HG03108 (cell line): ENCODE measurements at regions not wholly inside any gene's neighbourhood (a gene's known extent, or its start where the extent isn't known, plus 50 kb on each side); places are given as distances from the start of the nearest gene placed in this dataset.
"Not testable (repeated sequence)": the region's sequence is repeated elsewhere in the genome, so short reads cannot be mapped to it uniquely, and the experiment has no call there.

Experiments used
- ATAC-seq: cut with Tn5 transposase; IDR thresholded peaks from one replicate; pipeline ENCODE4 v1.9.1; 2021; ENCODE audit warnings: moderate library complexity; ENCODE audit not compliant: unreplicated experiment

DNA sequence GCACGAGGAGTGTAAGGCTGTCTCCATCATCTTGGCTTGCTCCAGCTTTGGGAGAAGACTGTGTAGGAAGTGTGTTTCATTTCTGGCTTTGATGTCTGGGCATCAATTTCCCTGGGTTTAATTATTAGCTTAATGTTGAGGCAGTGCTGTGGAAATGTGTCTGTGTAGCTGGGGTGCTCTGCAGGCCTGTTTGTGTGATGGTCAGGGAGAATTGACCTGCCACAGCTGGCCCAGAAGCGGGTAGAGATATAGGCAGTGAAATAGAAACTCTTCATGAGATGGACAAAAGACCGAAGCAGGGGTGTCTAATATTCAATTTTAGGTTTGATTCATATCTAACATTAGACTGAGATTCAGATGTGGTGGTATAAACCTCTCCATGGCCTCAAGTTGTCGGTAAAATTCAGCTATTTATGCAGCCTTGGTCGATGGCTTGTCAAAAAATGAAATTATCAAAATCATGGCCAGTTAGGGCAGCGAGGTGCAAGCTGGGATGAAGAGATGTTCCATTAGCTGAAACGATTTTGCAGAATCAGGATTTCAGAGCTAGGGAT, 95.3 kb upstream of the SNX9 start:
- ATAC-seq, result no peak

GRCh38 chr6:157728183-157728881, 94.7 kb upstream of the SNX9 start:
- ATAC-seq, result no peak

DNA sequence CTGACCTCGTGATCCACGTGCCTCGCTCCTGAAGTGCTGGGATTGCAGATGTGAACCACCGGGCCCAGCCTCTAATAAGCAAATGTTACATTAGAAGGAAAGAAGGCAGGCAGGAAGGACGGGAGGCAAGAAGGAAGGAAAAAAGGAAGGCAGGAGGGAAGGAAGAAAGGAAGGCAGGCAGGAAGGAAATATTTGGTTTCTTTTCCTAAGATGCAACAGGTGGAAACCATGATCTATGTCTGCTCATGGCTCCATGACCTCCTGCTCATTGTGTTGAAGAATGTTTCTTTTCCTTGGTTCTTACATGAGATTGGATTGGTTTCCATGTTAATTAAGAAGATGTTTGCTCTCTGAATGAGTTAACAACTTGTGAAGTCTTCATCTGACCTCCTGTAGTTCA, 91.8 kb upstream of the SNX9 start:
- ATAC-seq, result no peak

- ATAC-seq, result no peak
Observed at GRCh38 chr6:157732007-157732406, 91.0 kb upstream of the SNX9 start.

DNA sequence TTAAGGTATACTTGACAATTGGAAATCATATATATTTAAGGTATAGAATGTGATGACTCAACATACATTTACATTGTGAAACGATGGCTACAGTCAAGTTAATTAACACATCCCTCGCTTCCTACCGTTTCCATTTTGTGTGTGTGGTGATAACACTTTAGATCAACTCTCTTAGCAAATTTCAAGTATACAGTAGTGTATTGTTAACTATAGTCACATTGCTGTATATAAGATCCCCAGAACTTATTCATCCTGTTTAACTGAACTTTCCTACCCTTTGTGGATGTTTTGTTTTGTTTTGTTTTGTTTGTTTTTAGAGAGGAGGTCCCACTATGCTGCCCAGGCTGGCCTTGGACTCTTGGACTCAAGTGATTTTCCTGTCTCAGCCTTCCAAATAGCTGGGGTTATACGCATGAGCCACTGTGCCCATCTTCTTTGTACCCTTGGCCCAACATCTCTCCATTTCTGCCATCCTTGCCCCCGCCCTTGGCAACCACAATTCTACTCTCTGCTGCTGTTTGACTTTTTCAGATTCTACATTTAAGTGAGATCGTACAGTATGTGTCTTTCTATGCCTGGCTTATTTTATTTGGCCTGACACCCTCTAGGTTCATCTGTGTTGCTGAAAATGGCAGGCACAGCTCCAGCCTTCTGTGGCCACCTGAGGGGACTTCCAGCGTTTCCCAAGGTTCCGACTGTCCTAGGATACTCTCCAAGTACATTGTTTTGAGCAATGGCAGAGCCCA, 90.5 kb upstream of the SNX9 start:
- no peak for ATAC-seq

DNA sequence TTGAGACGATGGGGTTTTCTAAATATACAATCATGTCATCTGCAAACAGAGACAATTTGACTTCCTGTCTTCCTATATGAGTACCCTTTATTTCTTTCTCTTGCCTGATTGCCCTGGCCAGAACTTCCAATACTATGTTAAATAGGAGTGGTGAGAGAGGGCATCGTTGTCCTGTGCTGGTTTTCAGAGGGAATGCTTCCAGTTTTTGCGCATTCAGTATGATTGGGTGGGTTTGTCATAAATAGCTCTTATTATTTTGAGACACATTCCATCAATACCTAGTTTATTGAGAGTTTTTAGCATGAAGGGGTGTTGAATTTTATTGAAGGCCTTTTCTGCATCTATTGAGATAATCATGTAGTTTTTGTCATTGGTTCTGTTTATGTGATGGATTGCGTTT, 86.5 kb upstream of the SNX9 start:
- not testable (repeated sequence) for ATAC-seq

DNA sequence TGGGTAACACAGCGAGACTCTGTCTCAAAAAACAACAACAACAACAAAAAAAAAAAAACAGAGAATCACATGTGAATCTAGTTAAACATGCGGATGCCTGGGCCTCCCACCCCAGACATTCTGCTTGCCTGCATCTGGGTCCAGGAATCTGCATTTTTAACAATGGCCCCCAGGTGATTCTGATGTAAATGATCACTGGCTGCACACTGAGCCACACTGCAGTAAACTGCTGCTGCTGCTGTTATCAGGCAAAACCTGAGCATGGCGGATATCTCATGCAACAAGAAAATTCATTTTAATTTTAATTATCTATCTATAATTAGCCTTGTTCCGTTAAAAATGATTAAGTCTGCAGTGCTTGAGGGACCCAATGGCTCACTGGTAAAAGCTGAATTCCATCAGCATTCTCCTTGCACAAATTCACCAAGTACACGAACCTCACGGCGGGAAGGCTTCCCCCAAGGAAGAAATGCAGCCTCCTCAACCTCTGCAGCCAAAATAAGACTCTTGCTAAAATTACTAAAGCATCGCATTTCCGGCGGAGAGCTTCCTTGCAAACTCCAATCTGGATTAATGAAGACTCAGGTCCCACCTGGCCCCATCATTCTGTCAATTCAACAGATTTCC, 81.6 kb upstream of the SNX9 start:
- no peak for ATAC-seq

- ATAC-seq, result no peak
Observed at GRCh38 chr6:157741948-157742556, 81.0 kb upstream of the SNX9 start.

- no peak for ATAC-seq
Observed at GRCh38 chr6:157744102-157744601, 78.9 kb upstream of the SNX9 start.

DNA sequence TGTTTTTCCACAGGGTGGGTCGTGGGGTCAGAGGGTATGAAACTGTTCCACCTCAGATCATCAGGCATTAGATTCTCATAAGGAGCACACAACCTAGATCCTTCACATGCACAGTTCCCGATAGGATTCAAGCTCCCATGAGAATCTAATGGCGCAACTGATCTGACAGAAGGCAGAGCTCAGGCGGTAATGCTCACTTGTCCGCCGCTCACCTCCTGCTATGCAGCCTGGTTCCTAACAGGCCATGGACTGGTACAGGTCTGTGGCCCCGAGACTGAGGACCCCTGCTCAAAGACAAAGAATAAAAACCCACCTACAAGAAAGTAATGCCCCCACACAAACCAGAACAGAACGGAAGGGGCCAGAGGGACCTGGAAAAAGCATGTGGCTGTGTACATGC, 76.1 kb upstream of the SNX9 start:
- no peak for ATAC-seq

DNA sequence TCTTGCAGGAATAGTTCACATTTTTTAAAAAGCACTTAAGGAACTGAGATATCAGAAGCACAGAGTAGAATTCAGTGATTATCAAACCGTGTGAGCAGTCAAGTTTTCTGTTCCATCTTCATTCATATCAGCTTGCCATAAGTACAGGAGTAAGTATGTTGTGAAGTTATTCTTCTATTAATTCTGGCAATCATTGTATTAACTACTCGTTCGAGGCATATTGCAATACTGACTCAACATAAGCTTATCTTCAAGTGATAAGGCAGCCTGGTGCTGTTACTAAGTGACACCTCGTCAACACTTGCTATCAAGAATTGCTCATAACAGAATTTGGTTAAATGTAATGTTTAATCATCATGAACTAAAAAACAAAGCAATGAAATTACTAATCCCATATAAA, 75.7 kb upstream of the SNX9 start:
- ATAC-seq, result no peak

DNA sequence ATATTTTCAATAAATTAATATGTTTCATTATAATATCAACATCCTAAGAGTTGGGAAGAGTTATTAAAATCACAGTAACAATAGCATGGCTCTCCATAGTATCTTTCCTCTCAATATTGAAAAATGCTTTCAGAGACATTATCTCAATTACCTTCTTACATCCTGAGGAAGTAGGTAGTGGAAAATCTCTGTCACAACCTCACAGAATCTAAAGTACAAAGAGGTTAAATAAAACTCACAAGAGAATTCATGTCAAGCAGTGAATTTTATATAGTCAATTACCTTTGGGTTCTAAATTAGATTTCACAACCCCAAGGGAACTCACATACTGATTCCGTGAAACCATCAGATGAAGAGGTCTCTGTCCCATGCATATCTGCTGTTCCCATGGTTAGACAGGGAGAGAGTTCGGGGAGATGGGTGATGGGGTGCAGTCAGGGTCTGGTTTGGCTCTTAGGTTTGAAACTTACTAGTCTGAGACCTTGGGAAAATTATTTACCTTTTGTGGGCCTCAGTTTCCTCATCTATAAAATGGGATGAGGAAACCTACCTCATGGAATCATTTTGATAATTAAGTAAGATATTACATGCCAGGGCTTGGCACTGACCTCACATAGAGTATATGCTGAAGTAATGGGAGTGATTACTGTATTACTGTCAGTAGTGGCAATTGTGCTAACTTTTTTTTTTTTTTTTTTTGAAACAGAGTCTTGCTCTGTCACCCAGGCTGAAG, 74.0 kb upstream of the SNX9 start:
- ATAC-seq, result no peak

DNA sequence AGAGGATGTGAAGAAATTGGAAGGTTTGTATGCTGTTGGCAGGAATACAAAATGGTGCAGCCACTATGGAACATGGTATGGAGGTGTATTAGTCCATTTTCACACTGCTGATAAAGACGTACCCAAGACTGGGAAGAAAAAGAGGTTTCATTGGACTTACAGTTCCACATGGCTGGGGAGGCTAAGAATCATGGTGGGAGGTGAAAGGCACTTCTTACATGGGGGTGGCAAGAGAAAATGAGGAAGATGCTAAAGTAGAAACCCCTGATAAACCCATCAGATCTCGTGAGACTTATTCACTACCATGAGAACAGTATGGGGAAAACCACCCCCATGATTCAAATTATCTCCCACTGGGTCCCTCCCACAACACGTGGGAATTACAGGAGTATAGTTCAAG, 72.1 kb upstream of the SNX9 start:
- ATAC-seq, result not testable (repeated sequence)

DNA sequence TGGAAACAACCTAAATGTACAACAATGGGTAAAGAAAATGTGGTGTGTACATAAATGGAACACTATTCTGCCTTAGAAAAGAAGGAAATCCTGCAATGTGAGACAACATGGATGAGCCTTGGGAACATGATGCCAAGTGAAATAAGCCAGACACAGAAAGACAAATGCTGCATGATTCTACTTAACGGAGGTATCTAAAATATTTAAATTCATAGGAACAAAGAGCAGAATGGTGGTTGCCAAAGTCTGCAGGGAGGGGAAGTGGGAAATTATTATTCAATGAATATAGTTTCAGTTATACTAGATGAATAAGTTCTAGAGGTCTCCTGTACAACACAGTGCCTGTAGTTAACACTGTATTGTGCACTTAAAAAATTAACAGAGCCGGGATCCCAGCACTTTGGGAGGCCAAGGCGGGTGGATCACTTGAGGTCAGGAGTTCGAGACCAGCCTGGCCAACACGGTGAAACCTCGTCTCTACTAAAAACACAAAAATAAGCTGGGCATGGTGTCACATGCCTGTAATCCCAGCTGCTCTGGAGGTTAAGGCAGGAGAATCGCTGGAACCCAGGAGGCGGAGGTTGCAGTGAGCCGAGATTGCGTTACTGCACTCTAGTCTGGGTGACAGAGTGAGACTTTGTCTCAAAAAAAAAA, 71.4 kb upstream of the SNX9 start:
- ATAC-seq, result no peak

DNA sequence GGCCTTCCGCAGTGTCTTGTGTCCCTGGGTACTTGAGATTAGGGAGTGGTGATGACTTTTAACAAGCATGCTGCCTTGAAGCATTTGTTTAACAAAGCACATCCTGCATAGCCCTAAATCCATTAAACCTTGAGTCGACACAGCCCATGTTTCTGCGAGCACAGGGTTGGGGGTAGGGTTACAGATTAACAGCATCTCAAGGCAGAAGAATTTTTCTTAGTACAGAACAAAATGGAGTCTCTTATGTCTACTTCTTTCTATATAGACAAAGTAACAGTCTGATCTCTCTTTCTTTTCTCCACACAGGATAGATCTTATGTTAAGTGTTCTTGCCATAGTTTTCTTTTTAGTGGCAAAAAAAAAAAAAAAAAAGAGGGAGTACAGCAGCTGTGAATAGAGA, 70.2 kb upstream of the SNX9 start:
- not testable (repeated sequence) for ATAC-seq

DNA sequence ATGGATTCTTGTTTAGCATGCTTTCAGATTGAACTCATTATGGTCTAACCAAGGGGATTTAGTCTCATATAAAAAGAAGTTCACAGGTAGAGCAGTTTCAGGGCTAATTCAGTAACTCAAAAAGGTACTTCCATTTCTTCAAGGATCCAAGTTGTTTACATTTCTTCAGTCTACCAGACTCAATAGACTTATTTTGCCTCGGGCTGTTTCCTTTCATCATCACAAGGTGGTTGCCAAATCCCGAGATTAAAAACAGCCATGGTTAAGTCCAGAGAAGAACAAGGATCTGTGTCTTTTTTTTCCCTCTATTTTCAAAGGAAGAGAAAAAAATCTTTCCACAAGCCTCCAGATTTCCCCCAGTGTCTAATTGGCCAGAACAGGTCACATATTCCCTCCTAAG, 69.8 kb upstream of the SNX9 start:
- no peak for ATAC-seq

DNA sequence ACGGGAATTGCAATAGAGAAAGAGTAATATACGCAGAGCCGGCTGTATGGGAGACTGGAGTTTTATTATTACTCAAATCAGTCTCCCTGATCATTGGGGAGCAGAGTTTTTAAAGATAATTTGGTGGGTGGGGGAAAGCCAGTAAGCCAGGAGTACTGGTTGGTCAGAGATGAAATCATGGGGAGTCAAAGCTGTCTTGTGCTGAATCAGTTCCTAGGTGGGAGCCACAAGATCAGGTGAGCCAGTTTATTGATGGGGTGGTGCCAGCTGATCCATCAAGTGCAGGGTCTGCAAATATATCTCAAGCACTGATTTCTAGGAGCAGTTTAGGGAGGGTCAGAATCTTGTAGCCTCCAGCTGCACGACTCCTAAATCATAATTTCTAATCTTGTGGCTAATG, 69.2 kb upstream of the SNX9 start:
- ATAC-seq, result not testable (repeated sequence)

GRCh38 chr6:157754351-157754750, 68.7 kb upstream of the SNX9 start:
- ATAC-seq, result no peak

- no peak for ATAC-seq
Observed at GRCh38 chr6:157755032-157755745, 67.9 kb upstream of the SNX9 start.
